Uterus (tissue), 2 donors: ENCODE measurements at regions not wholly inside any gene's neighbourhood (a gene's known extent, or its start where the extent isn't known, plus 50 kb on each side); places are given as distances from the start of the nearest gene placed in this dataset.

Experiments
- POLR2A ChIP-seq, 2 donors: fragments of 450-650 bp; IDR thresholded peaks; one replicate each; pipeline ENCODE4 v1.6.1; 2016; ENCODE audit warnings: antibody characterized with exemption in 2 of 2, mild to moderate bottlenecking in 1 of 2, moderate library complexity in 1 of 2
- TF ChIP-seq, protein P1 (sequence below), 4 experiments: fragments of 200-600 bp in 2 of 4; fragments of 450-650 bp in 2 of 4; sonication (generic) in 2 of 4; IDR thresholded peaks; one replicate each; pipeline ENCODE4 v1.5.1; 2016 to 2019; ENCODE audit warnings: antibody characterized with exemption in 4 of 4, mild to moderate bottlenecking in 2 of 4, moderate library complexity in 1 of 4

- TF ChIP-seq, protein P1, sequence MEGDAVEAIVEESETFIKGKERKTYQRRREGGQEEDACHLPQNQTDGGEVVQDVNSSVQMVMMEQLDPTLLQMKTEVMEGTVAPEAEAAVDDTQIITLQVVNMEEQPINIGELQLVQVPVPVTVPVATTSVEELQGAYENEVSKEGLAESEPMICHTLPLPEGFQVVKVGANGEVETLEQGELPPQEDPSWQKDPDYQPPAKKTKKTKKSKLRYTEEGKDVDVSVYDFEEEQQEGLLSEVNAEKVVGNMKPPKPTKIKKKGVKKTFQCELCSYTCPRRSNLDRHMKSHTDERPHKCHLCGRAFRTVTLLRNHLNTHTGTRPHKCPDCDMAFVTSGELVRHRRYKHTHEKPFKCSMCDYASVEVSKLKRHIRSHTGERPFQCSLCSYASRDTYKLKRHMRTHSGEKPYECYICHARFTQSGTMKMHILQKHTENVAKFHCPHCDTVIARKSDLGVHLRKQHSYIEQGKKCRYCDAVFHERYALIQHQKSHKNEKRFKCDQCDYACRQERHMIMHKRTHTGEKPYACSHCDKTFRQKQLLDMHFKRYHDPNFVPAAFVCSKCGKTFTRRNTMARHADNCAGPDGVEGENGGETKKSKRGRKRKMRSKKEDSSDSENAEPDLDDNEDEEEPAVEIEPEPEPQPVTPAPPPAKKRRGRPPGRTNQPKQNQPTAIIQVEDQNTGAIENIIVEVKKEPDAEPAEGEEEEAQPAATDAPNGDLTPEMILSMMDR (IDR thresholded peaks at IDR 0.05): no peak
- TF ChIP-seq POLR2A (IDR thresholded peaks at IDR 0.05): no peak
These were observed 52.6 kb upstream of the KLF9 start for GRCh38 chr9:70466976-70467561.
